GM12878 (cell line): ENCODE measurements at regions not wholly inside any gene's neighbourhood (a gene's known extent, or its start where the extent isn't known, plus 50 kb on each side); places are given as distances from the start of the nearest gene placed in this dataset.

Experiments
- ESRRA ChIP-seq: IDR thresholded peaks from 2 replicates; pipeline ENCODE4 v1.6.1; 2012; ENCODE audit warnings: mild to moderate bottlenecking, low read length, improper control_type of control experiment
- EZH2 ChIP-seq: IDR thresholded peaks from 2 replicates; pipeline ENCODE4 v1.6.1; 2012; ENCODE audit warnings: low read depth, mild to moderate bottlenecking, control low read depth, inconsistent platforms, low read length, borderline replicate concordance; ENCODE audit not compliant: control insufficient read depth
- MTA3 ChIP-seq: IDR thresholded peaks from 2 replicates; pipeline ENCODE4 v1.6.1; 2012; ENCODE audit warnings: low read length, inconsistent platforms, borderline replicate concordance
- POLR2A ChIP-seq: IDR thresholded peaks from 2 replicates; pipeline ENCODE4 v1.6.1; 2011; ENCODE audit warnings: low read depth, mild to moderate bottlenecking, low read length
- POLR2AphosphoS2 ChIP-seq: IDR thresholded peaks from 2 replicates; pipeline ENCODE4 v1.6.1; 2011; ENCODE audit warnings: low read depth, mild to moderate bottlenecking, low read length, improper control_type of control experiment, moderate library complexity

DNA sequence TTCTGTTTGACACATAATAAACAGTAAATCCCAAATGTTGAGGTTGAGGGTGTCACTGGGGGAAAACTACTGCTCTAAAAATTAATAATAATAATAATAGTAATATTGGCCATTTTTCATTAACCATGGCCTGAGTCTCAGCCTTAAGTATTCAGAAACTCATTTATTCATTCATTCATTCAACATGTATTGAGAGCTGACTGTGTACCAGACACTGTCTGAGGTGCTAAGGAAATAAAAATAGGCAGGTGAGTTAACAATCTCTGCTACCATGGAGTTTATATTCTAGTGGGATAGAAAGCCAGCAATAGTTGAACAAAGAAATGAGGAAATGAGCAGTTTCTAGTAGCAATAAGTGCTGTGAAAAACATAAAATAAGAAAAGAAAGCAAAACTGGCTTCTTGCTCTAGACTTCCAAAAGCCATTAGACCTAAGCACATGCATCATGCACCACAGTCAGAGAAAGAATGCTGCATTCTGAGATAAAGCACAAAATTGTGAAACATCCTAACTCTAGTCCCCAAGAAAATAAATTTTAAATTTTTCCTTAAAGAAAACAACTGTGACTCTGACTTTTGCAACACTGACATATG, 278.7 kb downstream of the RCHY1 start:
- TF ChIP-seq EZH2: no peak
- no peak for TF ChIP-seq POLR2AphosphoS2
- TF ChIP-seq POLR2A: no peak
- no peak for TF ChIP-seq MTA3
- no peak for TF ChIP-seq ESRRA
